Activated CD4-positive, alpha-beta T cell treated with anti-CD3 and anti-CD28 coated beads for 48 hours (primary cell): ENCODE measurements at regions not wholly inside any gene's neighbourhood (a gene's known extent, or its start where the extent isn't known, plus 50 kb on each side); places are given as distances from the start of the nearest gene placed in this dataset.

Experiments used
- DNase-seq: peaks from one replicate; pipeline ENCODE4 v3.0.0-alpha.2; 2020

DNA sequence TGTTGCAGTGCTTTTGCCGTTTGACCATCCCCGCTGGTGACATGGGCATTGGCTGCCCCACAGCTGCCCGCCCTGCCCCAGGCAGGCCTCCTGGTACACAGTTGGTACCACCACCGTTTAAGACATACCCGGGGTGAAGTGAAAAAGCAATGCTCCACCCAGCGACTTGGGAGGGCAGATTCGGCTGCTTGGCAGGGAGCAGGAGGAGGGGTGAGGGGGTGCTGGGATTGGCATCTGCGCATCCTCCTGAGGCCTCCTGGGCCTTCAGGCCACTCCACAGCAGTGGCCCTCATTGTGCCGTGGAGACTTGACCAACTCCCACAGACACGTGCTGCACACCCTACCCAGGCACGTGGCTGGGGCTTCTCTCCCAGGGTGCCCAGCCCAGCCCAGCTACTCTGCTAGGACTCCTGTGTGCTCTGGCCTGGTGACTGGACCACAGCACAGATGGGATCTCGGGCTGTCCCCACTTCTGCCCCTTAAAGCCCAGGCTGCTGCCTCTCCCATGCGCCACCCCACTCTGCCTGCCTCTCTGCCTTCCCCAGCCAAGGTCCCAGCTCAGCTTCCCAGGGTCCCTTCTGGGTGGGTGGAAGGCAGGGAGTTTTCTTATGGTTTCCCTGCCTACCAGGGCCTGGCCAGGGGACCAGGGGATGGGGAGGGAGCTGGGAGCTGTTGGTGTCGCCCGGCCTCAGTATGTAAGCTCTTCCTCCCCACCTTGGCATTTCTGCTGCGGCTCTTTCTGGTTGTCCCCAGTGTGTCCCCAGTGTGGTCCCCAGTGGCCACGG is 157.0 kb upstream of the HS6ST1 start:
- no peak for DNase-seq

DNA sequence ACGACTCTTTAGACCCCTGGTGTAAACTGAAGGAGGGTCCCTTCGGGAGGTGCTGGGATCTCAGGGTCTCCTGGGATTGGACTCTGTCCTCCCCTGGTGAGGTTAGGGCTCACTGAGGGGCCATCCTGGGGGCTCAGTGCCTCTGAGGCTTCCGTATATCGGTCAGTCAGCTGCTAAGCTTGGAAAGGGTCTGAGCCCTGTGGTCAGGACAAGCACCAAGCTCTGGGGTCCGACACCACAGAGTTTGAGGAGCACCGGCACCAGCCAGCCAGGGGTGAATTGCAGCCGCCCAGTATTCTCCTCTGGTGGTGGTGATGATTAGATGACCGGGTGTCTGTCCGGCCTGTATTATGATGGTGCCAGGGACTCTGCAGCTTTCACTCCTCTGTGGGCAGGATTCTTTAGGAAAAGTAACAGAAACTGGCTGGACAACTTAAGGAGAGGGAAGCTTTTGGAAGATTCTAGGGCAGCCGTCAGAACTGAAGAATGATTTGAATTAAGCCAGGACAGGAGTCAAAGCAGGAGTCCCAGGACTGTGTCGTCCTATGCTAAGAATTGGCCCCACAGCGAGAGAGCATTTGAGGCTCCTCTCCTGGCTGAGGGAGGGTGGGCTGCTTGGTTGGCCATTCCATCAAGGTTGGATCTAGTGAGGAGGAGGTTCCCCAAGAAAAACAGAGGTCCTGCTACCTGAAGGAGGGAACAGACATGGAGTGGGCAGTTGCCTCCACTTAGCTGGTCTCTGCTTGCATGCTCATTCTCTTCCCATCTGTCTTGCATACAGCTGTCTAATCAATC is 158.6 kb upstream of the HS6ST1 start:
- no peak for DNase-seq

DNA sequence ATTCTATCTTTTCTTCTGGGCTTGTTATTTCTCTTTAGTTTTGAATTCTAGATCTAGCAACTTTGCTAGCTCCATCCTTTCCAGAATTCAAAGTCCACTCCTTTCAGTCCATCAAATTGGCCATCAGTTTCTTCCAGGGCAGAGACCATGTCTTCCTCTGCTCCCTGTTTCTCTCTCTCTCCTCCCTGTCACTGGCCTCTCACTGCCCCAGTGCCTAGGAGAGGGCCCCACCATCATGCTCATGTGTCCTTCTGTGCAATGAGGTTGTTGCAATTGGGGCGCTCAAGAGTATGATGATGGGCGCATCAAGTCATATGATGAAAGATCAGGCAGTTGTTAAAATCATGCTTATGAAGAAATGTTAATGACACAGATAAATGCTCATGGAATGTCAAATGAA is 159.2 kb upstream of the HS6ST1 start:
- no peak for DNase-seq

DNA sequence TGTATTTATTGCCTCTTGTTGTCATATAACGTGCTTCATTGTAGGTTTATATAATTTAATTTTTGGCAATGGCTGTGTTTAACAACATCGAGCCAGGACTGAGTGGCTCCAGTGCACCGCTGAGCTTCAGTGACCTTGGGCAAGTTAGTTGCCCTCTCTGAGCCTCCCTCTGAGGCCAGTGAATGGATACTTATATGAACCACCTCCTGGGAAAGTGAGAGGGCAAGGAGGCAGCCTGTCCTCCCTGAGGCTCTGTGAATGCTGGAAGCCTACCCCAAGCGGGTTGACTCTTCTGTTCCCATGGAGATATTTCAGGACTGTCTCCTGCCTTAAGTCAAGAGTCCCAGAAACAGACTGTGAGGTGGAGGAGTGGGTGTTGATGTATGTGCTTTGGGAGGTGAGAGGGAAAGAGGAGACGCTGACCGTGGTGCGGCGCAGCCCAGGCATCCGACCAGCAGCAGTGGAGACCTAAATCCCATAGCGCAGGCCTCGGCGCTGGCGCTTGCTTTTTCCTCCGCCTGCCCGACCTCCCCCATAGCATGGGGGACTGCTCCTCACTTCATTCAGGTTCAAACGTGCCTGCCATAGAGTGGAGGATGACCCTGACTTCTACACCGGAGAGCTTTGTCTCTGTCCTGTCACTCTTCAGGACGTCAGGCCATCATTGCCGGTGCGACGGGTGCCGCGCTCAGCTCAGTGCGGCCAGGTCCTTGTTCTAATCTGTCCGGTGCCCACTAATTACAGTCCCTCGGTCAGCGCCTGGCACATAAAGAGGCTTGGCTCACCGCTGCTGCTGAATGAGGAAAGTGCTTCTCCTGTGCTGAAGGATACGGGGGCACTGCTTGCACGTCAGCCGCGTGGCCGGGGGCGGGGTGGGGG is 167.3 kb upstream of the HS6ST1 start:
- DNase-seq = no peak

DNA sequence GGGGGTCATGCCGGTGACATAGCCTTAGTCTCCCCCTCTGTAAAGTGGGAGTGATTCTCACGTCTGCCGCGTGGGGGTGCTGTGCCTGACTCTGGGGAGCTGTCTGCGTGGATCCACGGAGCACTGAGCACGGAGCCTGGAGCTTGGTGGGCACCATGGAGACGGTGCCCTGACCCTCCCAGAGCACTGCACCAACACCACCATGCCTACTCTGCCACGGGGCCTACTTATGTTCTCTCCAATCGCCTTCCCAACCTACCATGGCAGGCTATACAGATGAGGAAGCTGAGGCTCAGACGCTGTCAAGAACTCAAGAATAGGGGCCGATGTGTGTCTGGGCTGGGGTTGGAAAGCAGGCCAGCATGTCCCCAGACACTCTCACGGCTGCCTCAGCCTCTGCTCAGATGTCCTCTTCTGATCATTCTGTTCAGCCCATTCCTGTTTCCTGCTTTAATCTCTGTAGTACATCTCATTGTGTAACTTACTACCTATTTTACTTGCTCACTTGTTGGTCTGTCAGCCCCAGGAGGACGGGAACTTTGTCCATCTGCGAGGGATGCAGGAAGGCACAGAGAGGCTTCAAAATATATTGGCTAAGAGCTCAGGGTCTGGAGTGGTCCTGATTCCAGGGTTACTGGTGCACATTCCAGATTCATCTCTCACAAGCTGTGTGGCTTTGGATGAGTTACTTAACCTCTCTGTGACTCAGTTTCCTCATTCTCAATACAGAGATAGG is 168.1 kb upstream of the HS6ST1 start:
- DNase-seq = no peak

DNA sequence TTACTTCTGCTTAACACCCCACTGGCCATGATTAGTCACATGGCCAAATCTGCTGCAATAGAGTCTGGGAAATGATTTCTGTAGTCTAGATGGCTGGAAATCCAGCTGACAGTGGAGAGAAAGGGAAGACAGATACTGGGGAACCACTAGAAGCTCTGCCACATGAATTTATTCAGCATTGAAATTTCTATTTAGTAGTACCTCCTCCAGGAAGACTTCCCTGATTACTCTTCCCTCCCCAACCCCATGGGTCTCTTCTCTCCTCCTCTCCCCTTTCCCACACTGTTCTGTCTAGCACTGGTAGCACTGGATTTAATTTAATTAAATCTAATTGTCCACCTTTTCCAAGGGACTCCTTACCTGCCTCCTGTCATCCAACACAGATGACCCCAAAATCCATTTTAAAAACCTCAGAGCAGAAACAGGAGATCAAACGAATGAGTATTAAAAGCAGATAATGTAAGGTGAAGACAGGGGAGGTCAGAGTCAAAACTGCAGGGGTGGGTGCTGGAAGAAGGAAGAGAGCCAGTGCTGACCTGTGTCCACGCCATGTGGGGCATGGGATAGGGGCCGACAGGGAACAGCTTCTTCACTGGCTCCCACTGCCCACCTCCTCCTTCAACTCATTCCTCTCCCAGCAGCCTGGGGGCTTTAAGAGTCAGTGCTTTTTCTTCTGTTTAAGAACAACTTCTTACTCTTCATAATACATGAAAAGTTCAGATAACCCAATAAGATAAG is 169.2 kb upstream of the HS6ST1 start:
- no peak for DNase-seq

DNA sequence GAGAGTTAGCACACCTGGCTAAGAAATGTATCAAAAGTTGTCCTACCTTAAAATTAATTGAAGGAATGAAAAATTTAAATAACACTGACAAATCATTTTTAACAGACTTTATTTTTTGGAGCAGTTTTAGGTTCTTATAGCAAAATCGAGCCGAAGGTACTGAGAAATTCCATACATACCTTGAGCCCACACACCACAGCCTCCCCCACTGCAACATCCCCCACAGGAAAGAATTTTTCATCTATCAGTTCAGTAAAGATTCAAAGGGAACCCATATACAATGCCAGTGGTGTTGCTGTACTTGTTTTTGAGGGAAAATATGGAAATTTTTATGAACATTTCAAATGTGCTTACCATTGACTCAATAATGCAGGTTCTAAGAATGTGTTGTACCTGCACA is 169.8 kb upstream of the HS6ST1 start:
- DNase-seq = no peak

DNA sequence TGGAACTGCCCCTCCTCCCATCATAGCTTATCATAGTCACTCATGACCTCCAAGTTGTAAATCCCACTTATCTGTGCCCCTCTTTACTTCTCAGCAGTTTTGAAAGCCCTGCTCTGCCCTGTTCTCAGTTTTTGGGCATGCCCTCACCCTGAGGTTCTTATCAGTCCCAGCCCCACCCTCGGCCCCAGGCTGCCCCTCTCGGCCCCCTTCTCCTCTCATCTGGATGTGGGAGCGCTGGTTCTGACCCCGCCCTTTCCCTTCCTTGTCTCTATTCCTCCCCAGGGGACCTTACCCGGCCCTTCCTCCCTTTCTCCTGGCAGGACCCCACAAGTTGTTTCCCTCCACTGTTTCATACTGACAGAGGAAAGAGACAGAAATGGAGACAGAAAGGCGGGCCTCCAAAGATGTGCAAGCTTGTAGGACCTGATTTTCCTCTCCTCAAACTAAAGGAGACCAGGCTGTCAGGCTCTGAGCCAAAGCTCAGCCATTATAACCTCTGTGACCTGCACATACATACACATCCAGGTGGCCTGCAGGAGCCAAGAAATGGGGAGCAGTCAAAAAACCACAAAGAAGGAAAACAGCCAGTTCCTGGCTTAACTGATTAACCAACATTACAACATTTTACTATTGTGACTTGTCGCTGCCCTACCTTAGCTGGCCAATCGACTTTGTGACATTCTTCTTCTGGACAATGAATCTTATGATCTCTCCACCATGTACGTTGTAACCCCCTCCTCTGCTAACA is 171.0 kb upstream of the HS6ST1 start:
- DNase-seq = no peak

DNA sequence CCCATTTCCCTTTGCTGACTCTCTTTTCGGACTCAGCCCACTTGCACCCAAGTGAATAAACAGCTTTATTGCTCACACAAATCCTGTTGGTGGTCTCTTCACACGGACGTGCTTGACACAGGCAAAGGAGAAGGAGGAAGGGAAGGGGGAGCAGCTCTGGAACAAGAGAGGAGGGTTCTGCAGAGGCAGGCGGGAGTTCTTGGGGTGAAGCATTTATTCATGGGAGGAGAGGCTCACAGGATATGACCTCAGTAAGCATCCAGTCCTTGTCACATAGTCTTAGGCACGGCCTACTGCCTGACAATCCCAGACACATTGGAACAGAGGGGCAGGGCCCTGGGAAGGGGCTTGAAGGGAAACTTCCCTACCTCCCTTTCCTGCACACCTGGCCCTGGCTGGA is 171.7 kb upstream of the HS6ST1 start:
- DNase-seq = no peak

DNA sequence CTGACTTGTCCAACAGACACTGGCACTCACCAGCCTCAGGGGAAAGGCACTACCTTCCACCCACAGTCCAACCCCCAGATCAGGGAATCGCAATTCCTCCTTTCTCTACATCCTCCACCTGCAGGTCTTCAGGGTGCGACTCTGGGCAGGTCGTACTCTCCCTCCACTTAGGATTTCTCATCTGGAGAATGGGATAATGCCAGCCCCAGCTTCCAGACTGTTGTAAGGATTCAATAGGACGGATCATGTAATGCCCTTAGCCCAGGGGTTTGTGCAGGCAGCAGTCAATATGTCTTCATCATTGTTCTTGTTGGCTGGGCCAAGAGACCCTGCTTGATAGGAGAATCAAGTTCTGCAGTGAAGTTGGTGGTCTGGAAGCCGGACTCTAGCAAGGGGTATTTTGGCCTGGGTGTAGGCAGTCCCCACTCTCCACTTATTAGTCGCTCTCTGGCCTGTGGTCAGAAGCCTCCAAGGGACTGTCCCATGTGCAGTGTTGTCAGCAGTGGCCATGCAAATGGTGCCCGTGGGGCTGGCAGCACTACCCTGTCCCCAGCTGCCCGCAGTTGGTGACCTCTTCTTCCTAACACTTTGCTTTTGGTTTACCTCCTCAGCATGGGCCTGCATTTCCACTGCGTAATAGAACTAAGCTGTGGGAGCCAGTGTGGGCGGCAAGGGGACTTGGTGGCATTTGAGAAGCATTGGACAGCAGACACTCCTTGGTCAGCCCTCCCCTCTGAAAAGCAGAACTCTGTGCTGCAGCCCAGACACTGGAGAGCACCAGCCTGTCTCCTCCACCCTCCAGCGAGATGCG is 172.4 kb upstream of the HS6ST1 start:
- DNase-seq = no peak

DNA sequence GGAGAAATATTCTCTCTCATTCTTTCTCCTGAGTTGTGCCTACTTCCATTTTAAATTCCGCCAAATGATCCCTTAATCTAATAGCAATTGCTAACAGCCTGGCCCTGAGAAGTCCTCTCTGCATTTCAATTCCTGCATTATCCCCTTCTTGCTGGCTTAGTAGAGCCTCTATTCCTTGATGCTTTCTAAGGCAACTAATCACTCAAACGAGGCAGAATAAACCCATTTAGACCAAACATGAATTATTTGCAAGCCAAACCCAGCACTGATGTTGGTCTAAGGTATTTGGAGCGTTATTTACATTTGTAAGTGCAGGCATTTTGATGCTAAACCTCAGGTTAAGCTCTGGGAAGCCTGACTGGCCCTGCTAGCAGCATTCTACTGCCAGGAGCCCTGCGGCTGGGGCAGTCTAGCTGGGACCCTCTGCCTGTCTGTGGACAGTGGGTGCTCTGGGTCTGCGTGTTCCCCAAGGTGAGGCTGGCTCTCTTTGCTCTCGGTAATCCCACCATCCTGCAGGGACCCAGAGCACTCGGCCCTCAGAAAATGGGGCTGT is 173.1 kb upstream of the HS6ST1 start:
- DNase-seq = no peak

DNA sequence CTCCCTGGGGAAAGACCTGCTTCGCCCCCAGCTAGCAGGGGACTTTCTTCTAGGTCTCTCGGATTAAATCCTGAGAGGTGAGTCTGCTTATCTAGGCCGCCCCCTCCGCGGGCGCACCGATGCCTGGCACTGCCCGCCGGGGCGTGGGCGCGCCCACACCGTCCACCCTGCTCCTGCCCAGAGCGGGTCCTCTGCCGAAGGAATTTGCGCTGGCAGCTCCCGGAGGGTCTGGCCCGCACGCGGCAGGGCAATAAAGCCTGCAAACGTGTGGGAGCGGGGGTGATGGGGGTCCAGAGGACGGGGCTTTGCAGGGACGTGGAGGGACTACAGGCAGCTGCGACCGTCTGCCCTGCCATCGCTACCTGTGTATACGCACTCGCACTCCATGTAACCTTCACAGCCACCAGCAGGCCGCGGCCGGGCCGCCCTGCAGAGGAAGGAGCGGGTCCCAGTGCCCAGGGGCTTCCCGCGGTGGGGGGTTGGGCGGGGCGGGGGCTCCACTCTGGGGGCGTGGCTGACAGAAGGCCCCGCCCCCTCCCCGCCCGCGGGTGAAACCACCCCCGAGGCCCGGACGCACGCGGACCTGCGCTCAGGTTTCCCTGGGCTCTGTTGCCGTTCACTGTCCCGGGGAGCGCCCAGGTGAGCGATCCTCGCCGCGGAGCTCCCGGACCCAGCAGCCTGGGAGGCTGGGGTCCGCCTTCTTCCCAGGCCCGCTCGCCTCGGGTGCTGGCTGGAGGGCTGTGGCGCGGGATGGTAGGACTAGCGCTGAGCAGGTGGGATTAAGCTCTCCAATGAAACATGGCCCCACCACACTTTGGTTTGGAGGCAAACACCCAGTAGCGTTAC is 174.5 kb upstream of the HS6ST1 start:
- no peak for DNase-seq

DNA sequence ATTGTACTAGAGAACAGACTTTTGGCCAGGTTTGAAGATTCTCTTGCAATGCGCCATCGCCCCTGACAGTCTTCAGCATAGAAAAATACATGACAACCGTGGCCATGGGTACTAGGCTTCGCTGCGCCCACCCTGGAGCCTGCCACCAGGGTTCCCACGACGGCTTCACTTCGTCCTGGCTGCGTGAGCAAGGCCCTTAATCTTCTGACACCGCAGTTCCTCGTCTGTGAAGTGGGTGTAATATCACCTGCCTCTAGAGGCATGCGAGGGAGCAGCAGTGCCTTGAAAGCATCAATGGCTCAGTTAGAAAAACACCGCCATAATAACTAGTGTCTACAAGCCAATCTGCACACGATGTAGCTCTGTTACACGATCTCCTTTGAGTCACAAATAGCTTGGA is 175.2 kb upstream of the HS6ST1 start:
- no peak for DNase-seq

DNA sequence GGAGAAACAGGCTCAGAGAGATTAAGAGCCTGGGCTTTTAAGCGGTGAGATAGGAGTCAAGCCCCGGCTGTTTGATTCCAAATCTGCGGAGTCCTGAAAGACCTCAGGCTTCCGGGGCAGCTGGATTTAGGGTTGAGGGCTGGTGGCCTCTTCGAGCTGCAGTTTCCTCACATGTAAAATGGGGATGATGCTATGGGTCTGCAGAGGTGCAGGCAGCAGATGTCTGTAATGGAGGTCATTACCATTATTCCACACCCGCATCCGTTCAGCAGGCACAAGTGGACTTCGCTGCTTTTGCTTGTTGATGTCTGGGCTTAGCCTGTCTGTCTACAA is 175.6 kb upstream of the HS6ST1 start:
- DNase-seq = no peak

DNA sequence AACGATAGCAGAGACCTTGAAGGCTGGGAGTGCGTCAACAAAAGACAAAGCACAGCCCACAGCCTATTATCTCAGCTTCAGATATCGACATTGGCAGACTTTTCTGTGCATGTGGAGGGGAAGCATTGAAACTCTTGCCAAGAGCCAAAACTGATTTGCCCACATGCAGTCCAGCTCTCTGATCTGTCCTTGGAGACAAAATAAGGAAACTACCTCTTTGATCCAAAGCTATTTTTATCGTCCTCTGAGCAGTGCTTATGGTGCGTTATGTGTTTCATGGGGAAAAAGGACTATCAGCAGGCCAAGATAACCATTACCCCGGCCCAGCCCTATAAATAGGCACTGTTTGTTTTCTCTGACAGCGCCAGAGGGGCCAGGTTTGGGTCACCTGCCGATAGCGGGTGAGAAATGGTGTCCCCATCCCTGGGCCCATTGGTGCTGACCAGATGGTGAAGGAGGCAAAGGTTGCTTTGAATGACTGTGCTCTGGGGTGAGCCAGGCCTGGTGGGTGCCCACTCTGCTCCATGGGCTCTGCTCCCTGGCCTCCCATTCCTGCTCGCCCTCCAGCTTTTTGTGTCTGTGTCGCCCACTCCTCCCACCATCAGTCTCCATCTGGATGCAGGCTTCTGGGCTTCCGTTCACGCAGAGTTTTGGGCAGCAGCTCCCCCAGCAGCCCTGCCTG is 176.1 kb upstream of the HS6ST1 start:
- DNase-seq = no peak

DNA sequence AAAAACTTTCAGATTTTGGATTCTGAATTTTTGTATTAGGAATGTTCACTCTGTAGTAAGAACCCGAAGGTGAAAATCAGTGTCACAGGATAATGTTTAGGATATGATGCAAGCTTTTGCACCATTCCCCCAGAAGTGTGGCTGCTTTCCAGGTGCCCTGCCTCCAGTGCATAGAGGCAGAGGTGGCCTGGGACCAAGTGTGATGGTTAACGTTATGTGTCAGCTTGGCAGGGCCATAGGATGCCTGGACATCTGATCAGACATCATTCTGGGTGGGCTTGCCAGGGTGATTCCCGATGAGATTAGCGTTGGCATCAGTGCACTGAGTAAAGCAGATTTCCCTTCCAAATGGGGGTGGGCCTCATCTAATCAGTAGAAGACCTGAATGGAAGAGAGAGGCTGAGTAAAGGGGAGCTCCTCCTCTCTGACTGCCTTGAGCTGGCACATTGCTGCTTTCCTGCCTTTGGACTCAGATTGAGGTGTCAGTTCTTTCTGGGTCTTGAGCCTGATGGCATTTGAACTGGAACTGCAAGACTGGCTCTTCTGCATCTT is 177.4 kb upstream of the HS6ST1 start:
- DNase-seq = no peak

DNA sequence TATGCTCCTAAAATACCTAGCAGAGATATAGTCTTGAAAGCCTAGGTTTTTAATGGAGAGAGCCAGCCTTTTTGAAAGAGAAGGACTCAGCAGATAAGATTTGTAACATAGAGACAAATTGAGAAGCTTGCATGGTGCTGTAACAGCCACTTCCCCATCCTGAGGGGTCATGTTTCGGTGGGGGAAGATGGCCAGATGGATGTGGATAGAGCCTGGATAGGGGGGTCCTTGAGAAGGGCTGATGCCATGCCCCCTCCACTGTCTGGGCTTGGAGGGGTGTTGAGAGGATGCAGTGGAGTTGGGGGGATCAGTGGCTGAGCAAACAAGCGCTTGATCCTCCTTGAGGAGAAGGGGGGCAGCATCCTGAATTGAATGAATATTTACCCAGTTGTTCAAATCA is 178.0 kb upstream of the HS6ST1 start:
- no peak for DNase-seq

DNA sequence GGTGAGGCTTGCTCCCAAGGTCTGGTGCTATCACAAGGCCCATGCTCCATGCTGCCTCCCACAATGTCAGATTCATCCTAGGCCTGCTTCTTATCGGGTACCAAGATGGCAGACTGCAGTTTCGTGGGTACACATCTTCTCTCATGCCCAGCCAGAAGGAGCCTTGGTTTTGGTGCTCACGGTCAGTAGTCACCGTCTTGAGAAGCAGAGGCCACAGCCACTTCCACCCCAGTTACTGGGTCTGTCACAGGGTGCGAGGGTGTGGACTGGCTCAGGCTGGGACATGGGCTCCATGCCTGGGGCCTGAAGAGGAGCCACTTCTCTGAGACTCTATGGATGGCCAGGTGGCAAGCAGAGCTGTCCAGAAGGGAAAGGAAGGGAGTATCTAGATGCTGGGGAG is 178.8 kb upstream of the HS6ST1 start:
- DNase-seq = no peak
